Lower lobe of right lung (tissue), 2 donors: ENCODE measurements at regions not wholly inside any gene's neighbourhood (a gene's known extent, or its start where the extent isn't known, plus 50 kb on each side); places are given as distances from the start of the nearest gene placed in this dataset.

Experiments used
- ATAC-seq, 2 donors: fragments of 200-7000 bp; cut with Tn5 transposase; one replicate each; pipeline ENCODE4 v1.9.1; 2020 to 2022; ENCODE audit warnings: mild to moderate bottlenecking in 2 of 2, moderate library complexity in 2 of 2
- DNase-seq: peaks from one replicate; pipeline ENCODE4 v3.0.0-alpha.2; 2020
- H3K27ac ChIP-seq: fragments of 200-600 bp; one replicate; pipeline ENCODE4 v1.8.0; 2022
- H3K27me3 ChIP-seq: fragments of 200-600 bp; one replicate; pipeline ENCODE4 v1.8.0; 2022; ENCODE audit warnings: low read depth
- H3K36me3 ChIP-seq: fragments of 200-600 bp; one replicate; pipeline ENCODE4 v1.8.0; 2022; ENCODE audit warnings: mild to moderate bottlenecking
- H3K4me1 ChIP-seq: fragments of 200-600 bp; one replicate; pipeline ENCODE4 v1.8.0; 2022
- H3K4me3 ChIP-seq: fragments of 200-600 bp; one replicate; pipeline ENCODE4 v1.8.0; 2022; ENCODE audit warnings: mild to moderate bottlenecking
- H3K9me3 ChIP-seq: fragments of 200-600 bp; one replicate; pipeline ENCODE4 v1.8.0; 2022
- intact Hi-C: fragments of 100-400 bp; cut with DNase I; formaldehyde crosslinking; loops from one replicate; pipeline ENCODE4 v1.11.0; 2022
- TF ChIP-seq, protein P1 (sequence below): fragments of 200-600 bp; IDR thresholded peaks from one replicate; pipeline ENCODE4 v1.8.0; 2022; ENCODE audit warnings: antibody characterized with exemption, mild to moderate bottlenecking
- donor health status: DM: no; HTN: yes; CAD: no; lungs with severe emphysema.

DNA sequence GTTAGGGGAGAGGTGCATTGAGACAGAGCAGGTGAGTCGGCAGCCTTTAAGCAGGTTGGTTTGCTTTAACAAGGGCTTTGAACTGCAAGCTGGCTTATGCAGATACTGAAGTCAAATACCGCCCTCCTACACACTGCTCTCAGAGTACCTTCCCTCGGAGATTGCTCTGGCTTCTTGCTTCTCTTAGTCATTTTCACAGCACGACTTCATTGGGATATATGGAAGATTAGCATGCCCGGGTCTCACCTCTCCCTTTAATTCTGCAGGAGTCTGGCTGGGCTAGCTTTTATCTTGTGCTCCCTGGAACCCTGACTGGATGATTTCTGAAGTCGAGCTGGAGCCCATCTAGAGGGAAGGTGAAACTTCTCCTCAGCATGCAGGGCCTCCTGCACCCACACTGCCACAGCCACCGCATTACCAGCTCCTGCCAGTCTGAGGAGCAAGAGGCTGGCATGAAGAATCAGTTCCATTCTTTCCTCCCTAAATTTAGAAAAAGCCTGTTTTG is 395.5 kb upstream of the HNRNPA3 start:
- DNase-seq = no peak
- H3K9me3 ChIP-seq = no peaks in the 10 kb centered on the region

DNA sequence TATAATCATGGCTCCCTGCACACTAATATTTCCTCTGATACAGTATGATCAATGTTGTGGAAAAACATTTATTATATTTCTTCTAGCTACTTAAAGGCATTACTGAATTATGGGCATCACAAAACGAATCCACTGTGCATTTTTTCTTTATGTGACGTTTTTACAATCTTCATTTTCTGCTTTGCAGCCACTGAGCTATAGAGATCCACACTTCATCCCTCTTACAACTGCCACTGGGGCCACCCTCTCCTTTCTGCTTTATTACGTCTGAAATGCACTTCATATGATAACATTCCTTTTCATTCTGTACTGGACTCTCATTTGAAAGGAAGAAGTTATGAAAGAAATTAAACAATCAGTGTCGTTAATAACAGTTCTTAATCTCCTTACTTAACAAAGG is 394.5 kb upstream of the HNRNPA3 start:
- no peak for ATAC-seq
- TF ChIP-seq, protein P1, sequence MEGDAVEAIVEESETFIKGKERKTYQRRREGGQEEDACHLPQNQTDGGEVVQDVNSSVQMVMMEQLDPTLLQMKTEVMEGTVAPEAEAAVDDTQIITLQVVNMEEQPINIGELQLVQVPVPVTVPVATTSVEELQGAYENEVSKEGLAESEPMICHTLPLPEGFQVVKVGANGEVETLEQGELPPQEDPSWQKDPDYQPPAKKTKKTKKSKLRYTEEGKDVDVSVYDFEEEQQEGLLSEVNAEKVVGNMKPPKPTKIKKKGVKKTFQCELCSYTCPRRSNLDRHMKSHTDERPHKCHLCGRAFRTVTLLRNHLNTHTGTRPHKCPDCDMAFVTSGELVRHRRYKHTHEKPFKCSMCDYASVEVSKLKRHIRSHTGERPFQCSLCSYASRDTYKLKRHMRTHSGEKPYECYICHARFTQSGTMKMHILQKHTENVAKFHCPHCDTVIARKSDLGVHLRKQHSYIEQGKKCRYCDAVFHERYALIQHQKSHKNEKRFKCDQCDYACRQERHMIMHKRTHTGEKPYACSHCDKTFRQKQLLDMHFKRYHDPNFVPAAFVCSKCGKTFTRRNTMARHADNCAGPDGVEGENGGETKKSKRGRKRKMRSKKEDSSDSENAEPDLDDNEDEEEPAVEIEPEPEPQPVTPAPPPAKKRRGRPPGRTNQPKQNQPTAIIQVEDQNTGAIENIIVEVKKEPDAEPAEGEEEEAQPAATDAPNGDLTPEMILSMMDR = no peak

More for the DNA sequence above, 395.5 kb upstream of the HNRNPA3 start:
- intact Hi-C loops = no loop called here
- ATAC-seq = peak in 1 of 2 donors; percentile 34
- H3K4me3 ChIP-seq = no peak overlapping the region
- peaks cover 8% of the 10 kb centered on the region for H3K4me1 ChIP-seq
- TF ChIP-seq, protein P1 = no peak
- no peak overlapping the region for H3K27ac ChIP-seq
- no peaks in the 10 kb centered on the region for H3K27me3 ChIP-seq
- H3K36me3 ChIP-seq = no peaks in the 10 kb centered on the region

DNA sequence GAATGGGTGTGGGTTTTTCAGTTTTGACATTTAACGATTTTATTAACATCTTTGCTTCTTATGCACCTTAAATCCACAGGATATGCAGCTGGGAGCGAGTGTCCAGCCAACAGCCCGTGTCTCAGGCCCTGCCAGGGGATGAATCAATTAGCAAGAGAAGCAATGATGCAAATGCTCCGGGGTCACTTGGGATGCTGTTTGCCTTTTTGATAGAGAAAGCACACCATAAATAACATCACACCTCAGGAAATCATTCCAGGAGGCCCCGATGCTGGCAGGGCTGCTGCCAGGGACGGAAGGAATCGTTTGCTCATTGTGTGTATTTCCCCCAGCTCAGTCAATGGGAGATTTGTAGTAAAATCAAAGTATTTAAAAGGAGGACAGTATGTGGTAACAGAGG is 394.0 kb upstream of the HNRNPA3 start:
- ATAC-seq (no peak), DNase-seq (no peak)
- Histone ChIP-seq H3K9me3 (no peaks in the 10 kb centered on the region), H3K36me3 (no peaks in the 10 kb centered on the region), H3K4me1 (peaks cover 8% of the 10 kb centered on the region), H3K27me3 (no peaks in the 10 kb centered on the region), H3K27ac (no peak overlapping the region), H3K4me3 (no peak overlapping the region)
- TF ChIP-seq, protein P1 = no peak
- intact Hi-C loops = no loop called here

More for the DNA sequence above, 394.5 kb upstream of the HNRNPA3 start:
- Histone ChIP-seq H3K27me3 (no peaks in the 10 kb centered on the region), H3K4me1 (peaks cover 8% of the 10 kb centered on the region), H3K27ac (no peak overlapping the region), H3K9me3 (no peaks in the 10 kb centered on the region), H3K36me3 (no peaks in the 10 kb centered on the region), H3K4me3 (no peak overlapping the region)
- intact Hi-C loops = no loop called here
- DNase-seq = no peak

DNA sequence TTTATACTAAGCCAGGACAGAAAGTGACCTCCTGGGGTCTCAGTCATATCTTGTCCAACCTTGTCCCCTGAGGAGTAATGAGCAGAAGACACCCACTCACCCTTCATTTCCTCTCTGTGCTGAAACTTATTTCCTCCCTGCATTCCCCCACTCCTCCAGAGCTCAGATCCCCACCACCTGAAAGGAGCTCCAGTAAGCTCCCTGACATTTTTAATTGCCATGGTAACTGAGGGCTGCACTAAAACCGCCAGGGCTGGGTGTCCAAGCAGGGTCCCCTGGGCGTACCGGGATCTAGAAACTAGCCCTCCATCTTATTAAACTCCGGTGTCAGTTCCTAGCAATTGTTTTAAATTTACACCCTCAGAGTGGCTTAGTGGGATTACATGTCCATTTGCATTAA is 393.3 kb upstream of the HNRNPA3 start:
- Histone ChIP-seq H3K27me3 (no peaks in the 10 kb centered on the region), H3K4me1 (peaks cover 5% of the 10 kb centered on the region), H3K4me3 (no peak overlapping the region), H3K36me3 (no peaks in the 10 kb centered on the region), H3K27ac (no peak overlapping the region), H3K9me3 (no peaks in the 10 kb centered on the region)
- DNase-seq = no peak
- intact Hi-C loops = no loop called here
- TF ChIP-seq, protein P1 = no peak
- ATAC-seq = no peak

DNA sequence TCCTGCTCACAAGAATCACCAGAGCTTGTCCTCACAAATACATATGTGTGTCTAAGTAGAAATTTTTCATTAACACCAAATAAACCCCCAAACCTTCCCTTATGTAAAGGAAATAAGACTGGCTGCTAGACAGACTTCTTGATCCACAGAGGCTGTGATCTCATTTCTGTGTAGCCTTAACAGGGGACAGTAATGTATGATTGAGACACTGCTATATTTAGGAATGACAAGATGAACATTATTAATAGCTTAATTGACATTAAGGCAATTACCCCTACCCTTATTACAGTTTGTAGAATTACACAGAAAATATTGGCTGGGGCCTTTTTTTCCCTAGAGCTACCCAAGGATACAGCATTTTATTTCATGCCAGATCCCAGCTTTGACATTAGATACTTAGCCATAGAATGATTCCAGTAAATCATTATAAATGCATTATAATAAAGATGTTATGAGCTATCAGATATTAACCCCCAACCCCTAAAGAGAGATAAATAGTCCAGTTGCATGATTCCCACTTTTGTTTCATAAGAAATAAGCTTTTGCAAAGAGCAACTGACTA is 392.1 kb upstream of the HNRNPA3 start:
- no peak for ATAC-seq
- no peaks in the 10 kb centered on the region for H3K27me3 ChIP-seq
- H3K4me3 ChIP-seq = no peak overlapping the region
- no peaks in the 10 kb centered on the region for H3K4me1 ChIP-seq
- H3K9me3 ChIP-seq = no peaks in the 10 kb centered on the region
- TF ChIP-seq, protein P1 = no peak
- intact Hi-C loops = no loop called here
- no peak for DNase-seq
- no peaks in the 10 kb centered on the region for H3K36me3 ChIP-seq
- no peak overlapping the region for H3K27ac ChIP-seq
